Keratinocyte (primary cell): ENCODE measurements at regions not wholly inside any gene's neighbourhood (a gene's known extent, or its start where the extent isn't known, plus 50 kb on each side); places are given as distances from the start of the nearest gene placed in this dataset.

ENCODE experiments used
- EZH2 ChIP-seq: IDR thresholded peaks from one replicate; pipeline ENCODE4 v1.6.1; 2012; ENCODE audit warnings: inconsistent platforms, mild to moderate bottlenecking, low read length, moderate library complexity
- TF ChIP-seq, protein P1 (sequence below), 3 experiments: IDR thresholded peaks in 1 of 3; conservative IDR thresholded peaks in 1 of 3; optimal IDR thresholded peaks in 1 of 3; 2 replicates in 2 of 3; 3 replicates in 1 of 3; pipeline versions ENCODE3 to v1.5.1; 2011; ENCODE audit warnings: low read length in 3 of 3, mild to moderate bottlenecking in 3 of 3, moderate library complexity in 2 of 3, control low read depth in 1 of 3, inconsistent platforms in 1 of 3; ENCODE audit not compliant: insufficient read depth in 2 of 3; ENCODE audit errors: extremely low read depth in 1 of 3

DNA sequence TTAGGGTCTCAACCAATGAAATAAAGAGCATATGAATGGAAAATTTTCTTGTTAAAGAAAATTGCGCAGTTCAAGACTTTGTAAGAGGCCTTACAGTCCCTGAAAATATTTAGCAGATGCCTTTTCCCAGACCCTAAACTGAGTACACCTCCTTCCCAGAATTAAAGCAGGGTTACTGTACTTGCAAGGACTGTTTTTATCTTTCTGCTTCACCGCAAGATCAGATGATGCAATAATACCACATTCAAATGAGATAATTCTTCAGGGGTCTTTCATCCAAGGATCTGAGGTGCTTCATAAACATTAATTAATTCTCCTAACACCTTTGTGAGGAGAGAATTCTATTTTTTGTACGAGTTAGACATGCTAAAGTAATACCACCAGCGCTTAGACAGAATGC lies 1071.8 kb upstream of the PIK3C3 start:
- TF ChIP-seq, protein P1, sequence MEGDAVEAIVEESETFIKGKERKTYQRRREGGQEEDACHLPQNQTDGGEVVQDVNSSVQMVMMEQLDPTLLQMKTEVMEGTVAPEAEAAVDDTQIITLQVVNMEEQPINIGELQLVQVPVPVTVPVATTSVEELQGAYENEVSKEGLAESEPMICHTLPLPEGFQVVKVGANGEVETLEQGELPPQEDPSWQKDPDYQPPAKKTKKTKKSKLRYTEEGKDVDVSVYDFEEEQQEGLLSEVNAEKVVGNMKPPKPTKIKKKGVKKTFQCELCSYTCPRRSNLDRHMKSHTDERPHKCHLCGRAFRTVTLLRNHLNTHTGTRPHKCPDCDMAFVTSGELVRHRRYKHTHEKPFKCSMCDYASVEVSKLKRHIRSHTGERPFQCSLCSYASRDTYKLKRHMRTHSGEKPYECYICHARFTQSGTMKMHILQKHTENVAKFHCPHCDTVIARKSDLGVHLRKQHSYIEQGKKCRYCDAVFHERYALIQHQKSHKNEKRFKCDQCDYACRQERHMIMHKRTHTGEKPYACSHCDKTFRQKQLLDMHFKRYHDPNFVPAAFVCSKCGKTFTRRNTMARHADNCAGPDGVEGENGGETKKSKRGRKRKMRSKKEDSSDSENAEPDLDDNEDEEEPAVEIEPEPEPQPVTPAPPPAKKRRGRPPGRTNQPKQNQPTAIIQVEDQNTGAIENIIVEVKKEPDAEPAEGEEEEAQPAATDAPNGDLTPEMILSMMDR (optimal IDR thresholded peaks at IDR 0.05 in 1 of 3, IDR thresholded peaks at IDR 0.05 in 1 of 3, conservative IDR thresholded peaks at IDR 0.05 in 1 of 3; ENCODE audit: extremely low read depth in 1 of 3, insufficient read depth in 2 of 3, low read length in 3 of 3) = no peak
- no peak for TF ChIP-seq EZH2
